ENCODE measurements at regions not wholly inside any gene's neighbourhood (a gene's known extent, or its start where the extent isn't known, plus 50 kb on each side); places are given as distances from the start of the nearest gene placed in this dataset.

DNA sequence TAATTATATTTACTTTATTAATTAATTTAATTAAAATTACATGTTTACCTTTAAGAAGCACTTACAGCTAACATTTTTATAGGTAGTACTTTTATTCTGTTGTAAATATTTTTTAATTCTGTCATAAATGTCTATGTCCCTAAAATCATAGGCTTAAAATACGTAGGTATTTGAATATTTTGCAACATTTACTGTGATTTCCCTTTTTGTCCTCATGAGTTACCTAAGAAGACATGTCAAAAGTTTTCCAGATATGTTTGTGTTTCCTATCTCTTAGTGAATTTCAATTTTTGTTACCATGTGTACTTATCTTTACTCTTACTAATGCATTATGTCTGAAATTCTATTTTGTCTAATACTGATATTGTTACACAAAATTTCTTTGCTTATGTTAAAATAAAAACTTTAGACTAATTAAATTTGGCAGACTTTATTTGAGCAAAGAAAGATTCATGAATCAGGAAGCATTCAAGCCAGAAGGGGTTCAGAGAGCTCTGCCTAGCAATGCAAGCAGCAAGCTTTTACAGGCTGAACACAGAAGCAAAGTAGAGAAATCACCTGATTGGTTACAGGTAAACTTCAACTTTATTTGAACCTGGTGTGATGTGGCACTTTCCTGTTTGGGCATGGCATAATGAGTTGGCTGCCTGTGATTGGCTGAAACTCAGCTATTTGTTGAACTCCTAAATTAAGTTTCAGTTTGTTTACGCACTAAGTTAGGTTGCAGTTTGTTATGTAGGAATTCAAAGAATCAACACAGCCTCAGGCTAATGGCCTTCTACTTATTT, 123.2 kb upstream of the TMEM170B start:
- ATAC-seq = no peak
- TF ChIP-seq ISL1 (CRISPR knock-in tag; IDR thresholded peaks at IDR 0.05) = no peak
- no peak for TF ChIP-seq RARB (CRISPR knock-in tag; IDR thresholded peaks at IDR 0.05)
- TF ChIP-seq GLIS3 (CRISPR knock-in tag; IDR thresholded peaks at IDR 0.05) = no peak
- no peak for TF ChIP-seq ESRRG (CRISPR knock-in tag; IDR thresholded peaks at IDR 0.05)
- no peak for TF ChIP-seq TOX (CRISPR knock-in tag; IDR thresholded peaks at IDR 0.05; ENCODE audit: borderline replicate concordance)
- TF ChIP-seq POU6F1 (CRISPR knock-in tag; IDR thresholded peaks at IDR 0.05; ENCODE audit: borderline replicate concordance, low read depth) = no peak
- TF ChIP-seq, protein P1, sequence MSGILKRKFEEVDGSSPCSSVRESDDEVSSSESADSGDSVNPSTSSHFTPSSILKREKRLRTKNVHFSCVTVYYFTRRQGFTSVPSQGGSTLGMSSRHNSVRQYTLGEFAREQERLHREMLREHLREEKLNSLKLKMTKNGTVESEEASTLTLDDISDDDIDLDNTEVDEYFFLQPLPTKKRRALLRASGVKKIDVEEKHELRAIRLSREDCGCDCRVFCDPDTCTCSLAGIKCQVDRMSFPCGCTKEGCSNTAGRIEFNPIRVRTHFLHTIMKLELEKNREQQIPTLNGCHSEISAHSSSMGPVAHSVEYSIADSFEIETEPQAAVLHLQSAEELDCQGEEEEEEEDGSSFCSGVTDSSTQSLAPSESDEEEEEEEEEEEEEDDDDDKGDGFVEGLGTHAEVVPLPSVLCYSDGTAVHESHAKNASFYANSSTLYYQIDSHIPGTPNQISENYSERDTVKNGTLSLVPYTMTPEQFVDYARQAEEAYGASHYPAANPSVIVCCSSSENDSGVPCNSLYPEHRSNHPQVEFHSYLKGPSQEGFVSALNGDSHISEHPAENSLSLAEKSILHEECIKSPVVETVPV (CRISPR knock-in tag; IDR thresholded peaks at IDR 0.05) = no peak
- TF ChIP-seq ZNF565 (CRISPR knock-in tag; conservative IDR thresholded peaks at IDR 0.05; ENCODE audit: low read depth) = no peak
- no peak for TF ChIP-seq ZC3H10 (CRISPR knock-in tag; IDR thresholded peaks at IDR 0.05)
- TF ChIP-seq SNAI2 (CRISPR knock-in tag; IDR thresholded peaks at IDR 0.05) = no peak
- no peak for TF ChIP-seq ZNF70 (CRISPR knock-in tag; IDR thresholded peaks at IDR 0.05)
- TF ChIP-seq OSR1 (CRISPR knock-in tag; IDR thresholded peaks at IDR 0.05) = no peak
- no peak for TF ChIP-seq ZFP30 (CRISPR knock-in tag; IDR thresholded peaks at IDR 0.05)
- TF ChIP-seq PPARA (CRISPR knock-in tag; IDR thresholded peaks at IDR 0.05; ENCODE audit: borderline replicate concordance) = no peak
- no peak for TF ChIP-seq ARNTL (CRISPR knock-in tag; IDR thresholded peaks at IDR 0.05; ENCODE audit: borderline replicate concordance, low read depth)
- TF ChIP-seq TSHZ2 (CRISPR knock-in tag; IDR thresholded peaks at IDR 0.05) = no peak
- TF ChIP-seq, protein P2, sequence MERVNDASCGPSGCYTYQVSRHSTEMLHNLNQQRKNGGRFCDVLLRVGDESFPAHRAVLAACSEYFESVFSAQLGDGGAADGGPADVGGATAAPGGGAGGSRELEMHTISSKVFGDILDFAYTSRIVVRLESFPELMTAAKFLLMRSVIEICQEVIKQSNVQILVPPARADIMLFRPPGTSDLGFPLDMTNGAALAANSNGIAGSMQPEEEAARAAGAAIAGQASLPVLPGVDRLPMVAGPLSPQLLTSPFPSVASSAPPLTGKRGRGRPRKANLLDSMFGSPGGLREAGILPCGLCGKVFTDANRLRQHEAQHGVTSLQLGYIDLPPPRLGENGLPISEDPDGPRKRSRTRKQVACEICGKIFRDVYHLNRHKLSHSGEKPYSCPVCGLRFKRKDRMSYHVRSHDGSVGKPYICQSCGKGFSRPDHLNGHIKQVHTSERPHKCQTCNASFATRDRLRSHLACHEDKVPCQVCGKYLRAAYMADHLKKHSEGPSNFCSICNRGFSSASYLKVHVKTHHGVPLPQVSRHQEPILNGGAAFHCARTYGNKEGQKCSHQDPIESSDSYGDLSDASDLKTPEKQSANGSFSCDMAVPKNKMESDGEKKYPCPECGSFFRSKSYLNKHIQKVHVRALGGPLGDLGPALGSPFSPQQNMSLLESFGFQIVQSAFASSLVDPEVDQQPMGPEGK (CRISPR knock-in tag; IDR thresholded peaks at IDR 0.05; ENCODE audit: borderline replicate concordance) = no peak
- TF ChIP-seq BACH2 (CRISPR knock-in tag; IDR thresholded peaks at IDR 0.05; ENCODE audit: borderline replicate concordance) = no peak

DNA sequence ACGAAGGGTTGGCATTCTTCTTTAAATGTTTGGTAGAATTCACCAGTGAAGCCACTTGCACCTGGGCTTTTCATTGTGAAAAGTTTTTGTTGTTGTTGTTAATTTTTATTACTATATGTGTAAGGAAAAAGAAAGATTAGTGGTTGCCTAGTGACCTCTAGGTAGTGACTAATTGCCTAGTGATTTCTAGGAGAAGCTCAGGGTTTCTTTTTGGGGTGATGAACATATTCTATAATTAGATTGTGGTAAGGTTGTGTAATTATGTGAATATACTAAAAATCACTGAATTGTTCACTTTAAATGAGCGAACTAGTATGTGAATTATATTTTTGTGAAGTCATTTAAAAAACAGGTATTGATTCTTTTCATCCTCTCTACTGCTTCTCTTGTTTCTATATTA, 123.8 kb upstream of the TMEM170B start:
- TF ChIP-seq POU6F1 (CRISPR knock-in tag; IDR thresholded peaks at IDR 0.05; ENCODE audit: borderline replicate concordance, low read depth) (no peak), SNAI2 (CRISPR knock-in tag; IDR thresholded peaks at IDR 0.05) (no peak)

DNA sequence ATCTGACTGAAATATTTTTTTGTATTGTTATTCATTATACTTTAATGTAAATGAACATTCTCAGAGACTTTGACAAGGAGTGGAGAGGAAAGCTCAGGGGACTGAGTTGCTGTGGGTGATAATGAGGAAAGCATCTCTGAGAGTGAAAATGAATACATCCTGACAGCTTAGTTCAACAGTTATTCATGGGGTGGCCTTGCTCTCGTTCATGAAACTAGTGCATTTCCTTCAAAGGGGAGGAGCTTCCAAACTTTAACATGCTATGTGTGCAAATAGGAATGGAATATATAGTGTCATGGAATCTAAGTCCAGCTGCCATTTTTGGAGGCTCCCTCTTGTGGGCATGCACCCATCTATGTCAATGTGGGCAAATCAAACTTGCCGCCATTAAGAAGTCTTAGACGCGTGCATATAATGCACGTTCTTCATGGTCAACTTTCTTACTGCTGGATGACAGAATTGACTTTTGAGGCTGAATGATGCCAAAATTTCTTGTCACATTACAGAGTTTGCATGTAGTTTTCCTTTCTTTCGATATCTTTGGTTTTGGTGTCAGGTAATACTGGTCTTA, 124.3 kb upstream of the TMEM170B start:
- ATAC-seq = no peak
- TF ChIP-seq ZNF565 (CRISPR knock-in tag; conservative IDR thresholded peaks at IDR 0.05; ENCODE audit: low read depth) = no peak
- no peak for TF ChIP-seq ZNF70 (CRISPR knock-in tag; IDR thresholded peaks at IDR 0.05)
- TF ChIP-seq ZFP30 (CRISPR knock-in tag; IDR thresholded peaks at IDR 0.05) = no peak
- TF ChIP-seq BACH2 (CRISPR knock-in tag; IDR thresholded peaks at IDR 0.05; ENCODE audit: borderline replicate concordance) = no peak

More for the DNA sequence above, 123.8 kb upstream of the TMEM170B start:
- no peak for ATAC-seq
